Panc1 (cell line): ENCODE measurements at regions not wholly inside any gene's neighbourhood (a gene's known extent, or its start where the extent isn't known, plus 50 kb on each side); places are given as distances from the start of the nearest gene placed in this dataset.

Experiments
- ATAC-seq: fragments of 200-7000 bp; cut with Tn5 transposase; 2 replicates; pipeline ENCODE4 v1.9.1; 2020; ENCODE audit warnings: mild to moderate bottlenecking, moderate library complexity
- BruUV-seq: library from RNA; stranded (reverse); fragments of 400-500 nt; replicated peaks from 2 replicates; lab custom pipeline; 2021; lab: Mats Ljungman, UMichigan
- CTCF ChIA-PET: fragments of 300-600 bp; sonication (Branson Sonifier 250); formaldehyde crosslinking; loops from one replicate; lab custom pipeline; 2022; ENCODE audit warnings: antibody characterized with exemption; lab: Charles Lee
- POLR2A ChIA-PET: fragments of 300-600 bp; sonication (Branson Sonifier 250); formaldehyde crosslinking; loops from one replicate; lab custom pipeline; 2022; ENCODE audit warnings: antibody characterized with exemption; lab: Charles Lee
- DNase-seq: peaks from one replicate; pipeline ENCODE4 v3.0.0-alpha.2; 2010; ENCODE audit warnings: low read depth, low spot score
- H3K27ac ChIP-seq: 2 replicates; pipeline ENCODE4 v1.5.1; 2011; ENCODE audit warnings: mild to moderate bottlenecking, low read length, inconsistent platforms
- H3K27me3 ChIP-seq: fragments of 200-500 bp; sonication (Bioruptor generic); 2 replicates; pipeline ENCODE4 v1.6.0; 2014; ENCODE audit warnings: low read length, inconsistent platforms; ENCODE audit not compliant: control insufficient read depth, insufficient read depth
- H3K36me3 ChIP-seq: fragments of 200-500 bp; sonication (Bioruptor generic); 2 replicates; pipeline ENCODE4 v1.5.1; 2014; ENCODE audit warnings: inconsistent platforms, mild to moderate bottlenecking, low read length, moderate library complexity; ENCODE audit not compliant: control insufficient read depth, insufficient read depth
- H3K4me1 ChIP-seq: 2 replicates; pipeline ENCODE4 v1.5.1; 2011; ENCODE audit warnings: inconsistent platforms, mild to moderate bottlenecking, low read length, moderate library complexity; ENCODE audit not compliant: control insufficient read depth, insufficient read depth
- H3K4me3 ChIP-seq, 2 experiments: 2 replicates each; pipeline ENCODE4 v1.5.1; 2011 to 2012; ENCODE audit warnings: low read depth in 2 of 2, low read length in 2 of 2, mild to moderate bottlenecking in 2 of 2, inconsistent platforms in 1 of 2, moderate library complexity in 1 of 2
- H3K9me3 ChIP-seq: fragments of 200-500 bp; sonication (Bioruptor generic); 2 replicates; pipeline ENCODE4 v1.5.1; 2014; ENCODE audit warnings: low read depth, mild to moderate bottlenecking, inconsistent platforms, low read length, moderate library complexity; ENCODE audit not compliant: control insufficient read depth, insufficient read depth
- CTCF ChIP-seq: fragments of 450-650 bp; IDR thresholded peaks from 2 replicates; pipeline ENCODE4 v1.5.1; 2017; ENCODE audit warnings: mild to moderate bottlenecking
- POLR2AphosphoS5 ChIP-seq: IDR thresholded peaks from 2 replicates; pipeline ENCODE4 v1.6.1; 2012; ENCODE audit warnings: mild to moderate bottlenecking, low read depth, low read length, moderate library complexity
- REST ChIP-seq, 2 experiments: IDR thresholded peaks; 2 replicates each; pipeline ENCODE4 v1.6.1; 2011 to 2012; ENCODE audit warnings: low read depth in 2 of 2, control low read depth in 1 of 2, low read length in 1 of 2, mild to moderate bottlenecking in 1 of 2, moderate library complexity in 1 of 2; ENCODE audit not compliant: insufficient read depth in 1 of 2
- SIN3A ChIP-seq: IDR thresholded peaks from 2 replicates; pipeline ENCODE4 v1.6.1; 2012; ENCODE audit warnings: low read depth, mild to moderate bottlenecking, low read length, moderate library complexity, borderline replicate concordance; ENCODE audit not compliant: insufficient read depth
- TCF7L2 ChIP-seq: IDR thresholded peaks from 2 replicates; pipeline ENCODE4 v1.6.1; 2011; ENCODE audit warnings: mild to moderate bottlenecking, low read depth, low read length, inconsistent platforms
- in situ Hi-C: cut with HindIII; loops from 2 replicates; pipeline ENCODE4 v1.10.0; 2016; ENCODE audit warnings: low sequenced_read_pairs, low pct_unique_long_range_greater_than_20kb
- intact Hi-C: fragments of 100-400 bp; cut with micrococcal nuclease; formaldehyde crosslinking; loops from one replicate; pipeline ENCODE4 v1.10.0; 2022; ENCODE audit not compliant: unreplicated experiment

GRCh38 chr2:51170273-51170672 lies 138.3 kb upstream of the NRXN1 start:
- POLR2A ChIA-PET, result no interaction called here
- CTCF ChIA-PET, result no interaction called here
- Histone ChIP-seq H3K27me3 (no peaks in the 10 kb centered on the region), H3K36me3 (no peaks in the 10 kb centered on the region), H3K27ac (no peak overlapping the region), H3K9me3 (no peaks in the 10 kb centered on the region), H3K4me1 (no peaks in the 10 kb centered on the region), H3K4me3 (no peak overlapping the region)
- no TSS peak for BruUV-seq
- in situ Hi-C loops (no loop called here), intact Hi-C loops (no loop called here)
- no peak for DNase-seq
- ATAC-seq, result no peak
- TF ChIP-seq CTCF, result no peak
- no peak for TF ChIP-seq SIN3A
- no peak for TF ChIP-seq POLR2AphosphoS5
- no peak for TF ChIP-seq REST (IDR thresholded peaks at IDR 0.05; ENCODE audit: insufficient read depth in 1 of 2, low read depth in 2 of 2, low read length in 1 of 2)
- TF ChIP-seq TCF7L2, result no peak

GRCh38 chr2:51165534-51166260 lies 133.8 kb upstream of the NRXN1 start:
- in situ Hi-C loops, result no loop called here
- Histone ChIP-seq H3K4me1 (no peaks in the 10 kb centered on the region), H3K27ac (no peak overlapping the region), H3K4me3 (no peak overlapping the region), H3K27me3 (no peaks in the 10 kb centered on the region), H3K36me3 (no peaks in the 10 kb centered on the region), H3K9me3 (no peaks in the 10 kb centered on the region)
- BruUV-seq, result no TSS peak
- ChIA-PET CTCF (no interaction called here), POLR2A (no interaction called here)
- no peak for DNase-seq
- intact Hi-C loops, result no loop called here
- TF ChIP-seq SIN3A, result no peak
- no peak for TF ChIP-seq POLR2AphosphoS5
- TF ChIP-seq TCF7L2, result no peak
- no peak for TF ChIP-seq REST (IDR thresholded peaks at IDR 0.05; ENCODE audit: insufficient read depth in 1 of 2, low read depth in 2 of 2, low read length in 1 of 2)
- TF ChIP-seq CTCF, result no peak
- no peak for ATAC-seq
